Ovary (tissue), 7 donors: ENCODE measurements at regions not wholly inside any gene's neighbourhood (a gene's known extent, or its start where the extent isn't known, plus 50 kb on each side); places are given as distances from the start of the nearest gene placed in this dataset.

ENCODE experiments used
- DNase-seq, 5 donors: peaks; one replicate each; pipeline ENCODE4 v3.0.0-alpha.2; 2019 to 2020
- H3K27ac ChIP-seq, 2 donors: fragments of 200-600 bp; one replicate each; pipeline versions ENCODE4 v1.5.1 to v1.8.0; 2019 to 2022
- H3K27me3 ChIP-seq: fragments of 200-600 bp; one replicate; pipeline ENCODE4 v1.8.0; 2022
- H3K36me3 ChIP-seq: fragments of 200-600 bp; sonication (generic); one replicate; pipeline ENCODE4 v1.5.1; 2019
- H3K4me1 ChIP-seq: one replicate; pipeline ENCODE4 v1.8.1; 2013; ENCODE audit warnings: mild to moderate bottlenecking, moderate library complexity; ENCODE audit not compliant: insufficient read depth
- H3K4me3 ChIP-seq: fragments of 200-600 bp; sonication (generic); one replicate; pipeline ENCODE4 v1.5.1; 2017
- H3K9me3 ChIP-seq, 2 donors: fragments of 200-600 bp in 1 of 2; sonication (generic) in 1 of 2; one replicate each; pipeline versions ENCODE4 v1.5.1 to v1.8.1; 2013 to 2019; ENCODE audit warnings: mild to moderate bottlenecking in 1 of 2, moderate library complexity in 1 of 2
- CTCF ChIP-seq, 3 donors: fragments of 450-650 bp in 2 of 3; fragments of 200-600 bp in 1 of 3; IDR thresholded peaks; one replicate each; pipeline versions ENCODE4 v1.5.1 to v1.8.0; 2016 to 2022; ENCODE audit warnings: antibody characterized with exemption in 3 of 3, mild to moderate bottlenecking in 1 of 3
- EP300 ChIP-seq: sonication (generic); formaldehyde crosslinking; IDR thresholded peaks from one replicate; pipeline ENCODE4 v1.6.1; 2017; ENCODE audit warnings: antibody characterized with exemption
- POLR2A ChIP-seq: fragments of 450-650 bp; IDR thresholded peaks from one replicate; pipeline ENCODE4 v1.6.1; 2017; ENCODE audit warnings: antibody characterized with exemption, mild to moderate bottlenecking, moderate library complexity
- WGBS, 3 donors: extraction: QIAGEN DNeasy Blood & Tissue Kit in 1 of 3; methylation state at CpG; one replicate each; pipeline versions ENCODE4 v1.1.5 to v1.1.7; 2013 to 2017; 5-methylcytosine and 5-hydroxymethylcytosine counted together
- intact Hi-C, 4 donors: fragments of 100-400 bp; cut with DNase I; formaldehyde crosslinking; loops; one replicate each; pipeline versions ENCODE4 v1.11.0 to v1.15.1; 2022 to 2023
- donor health status: DM: no; HTN: no; CAD: no; lungs with moderate emphysema.
- donor health status: DM: no; HTN: no; CAD: no.
- donor health status: Bipolar disorder and iron deficiency.
- donor health status: DM: no; HTN: no; CAD: no.
- donor health status: DM: yes; HTN: yes; CAD: no.

DNA sequence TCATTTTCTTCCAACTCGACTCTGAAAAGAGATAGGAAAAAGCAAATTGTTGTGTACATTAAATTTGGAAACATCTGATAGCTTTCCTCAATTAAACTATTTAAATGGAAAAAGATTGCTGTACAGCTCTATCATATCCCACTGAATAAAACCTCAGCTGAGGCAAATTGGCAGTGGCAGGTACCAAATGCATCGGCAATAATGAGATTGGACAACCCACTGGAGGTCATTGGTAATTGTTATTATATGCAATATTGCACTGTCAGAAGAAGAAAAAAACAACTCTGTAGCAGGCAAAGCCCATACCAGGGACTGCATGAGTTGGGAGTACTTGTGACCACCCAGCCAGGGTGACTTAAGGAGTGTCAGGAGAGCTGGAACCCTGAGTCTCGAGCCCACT lies 291.6 kb upstream of the SKOR2 start:
- intact Hi-C loops = no loop called here
- Histone ChIP-seq H3K27ac (no peak overlapping the region), H3K4me3 (no peak overlapping the region), H3K4me1 (no peaks in the 10 kb centered on the region), H3K36me3 (no peaks in the 10 kb centered on the region), H3K27me3 (no peaks in the 10 kb centered on the region), H3K9me3 (no peaks in the 10 kb centered on the region)
- DNase-seq = no peak
- WGBS, 3 donors = 70 to 75% (median 73%) methylated on average over 3 of the region's 3 CpGs
- TF ChIP-seq CTCF (IDR thresholded peaks at IDR 0.05) (no peak), POLR2A (no peak), EP300 (no peak)

DNA sequence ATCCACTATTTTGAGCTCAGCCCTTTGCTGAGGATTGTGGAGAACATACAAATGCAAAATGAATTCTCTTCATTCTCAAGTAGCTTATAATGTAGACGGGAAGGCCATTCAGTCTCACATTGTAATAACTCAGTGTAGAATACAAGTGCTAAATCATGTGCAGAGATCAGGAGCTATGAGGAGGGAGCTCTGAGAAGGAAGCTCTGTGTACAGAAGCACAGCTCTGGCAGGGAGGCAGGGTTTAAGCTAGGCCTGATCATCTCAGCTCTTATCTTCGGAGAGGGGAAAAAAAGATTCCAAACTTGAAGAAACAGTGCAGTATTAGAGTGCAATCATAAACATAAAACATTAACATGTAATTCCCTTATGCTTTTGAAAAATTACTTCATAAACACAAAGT lies 291.1 kb upstream of the SKOR2 start:
- Histone ChIP-seq H3K4me3 (no peak overlapping the region), H3K9me3 (no peaks in the 10 kb centered on the region), H3K27ac (no peak overlapping the region), H3K27me3 (no peaks in the 10 kb centered on the region), H3K36me3 (no peaks in the 10 kb centered on the region), H3K4me1 (no peaks in the 10 kb centered on the region)
- WGBS, 3 donors = 37 to 42% (median 37%) methylated on average over 2 of the region's 2 CpGs
- no peak for TF ChIP-seq POLR2A
- no peak for TF ChIP-seq EP300
- TF ChIP-seq CTCF (IDR thresholded peaks at IDR 0.05) = no peak
- no peak for DNase-seq
- intact Hi-C loops = no loop called here

DNA sequence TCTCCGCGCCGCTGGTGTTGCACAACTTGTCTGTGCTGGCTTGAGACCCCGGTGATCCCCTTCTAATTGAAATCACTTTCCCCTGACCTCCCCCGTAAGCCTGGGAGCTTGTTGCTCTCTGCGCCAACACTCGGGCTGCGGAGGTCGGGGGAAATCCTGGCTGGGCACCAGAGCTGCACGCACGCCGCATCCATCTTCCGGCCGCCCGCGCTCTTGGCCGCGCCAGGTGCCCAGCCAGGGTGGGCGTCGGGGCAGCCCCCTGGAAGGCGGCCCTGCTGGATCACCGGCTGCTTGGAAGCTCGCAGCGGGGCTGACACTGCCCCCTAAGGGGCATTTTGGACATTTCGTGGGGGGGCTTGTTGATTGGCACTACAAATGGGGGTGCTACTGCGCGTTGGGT lies 280.3 kb upstream of the SKOR2 start:
- H3K9me3 ChIP-seq = no peaks in the 10 kb centered on the region
- no peak overlapping the region for H3K27ac ChIP-seq
- H3K4me1 ChIP-seq = no peaks in the 10 kb centered on the region
- intact Hi-C loops = no loop called here
- no peaks in the 10 kb centered on the region for H3K36me3 ChIP-seq
- DNase-seq = no peak
- no peaks in the 10 kb centered on the region for H3K27me3 ChIP-seq
- H3K4me3 ChIP-seq = no peak overlapping the region
- TF ChIP-seq CTCF (IDR thresholded peaks at IDR 0.05) (no peak), POLR2A (no peak), EP300 (no peak)
- 1 to 4% (median 3%) methylated on average over 27 of the region's 27 CpGs for WGBS, 3 donors

DNA sequence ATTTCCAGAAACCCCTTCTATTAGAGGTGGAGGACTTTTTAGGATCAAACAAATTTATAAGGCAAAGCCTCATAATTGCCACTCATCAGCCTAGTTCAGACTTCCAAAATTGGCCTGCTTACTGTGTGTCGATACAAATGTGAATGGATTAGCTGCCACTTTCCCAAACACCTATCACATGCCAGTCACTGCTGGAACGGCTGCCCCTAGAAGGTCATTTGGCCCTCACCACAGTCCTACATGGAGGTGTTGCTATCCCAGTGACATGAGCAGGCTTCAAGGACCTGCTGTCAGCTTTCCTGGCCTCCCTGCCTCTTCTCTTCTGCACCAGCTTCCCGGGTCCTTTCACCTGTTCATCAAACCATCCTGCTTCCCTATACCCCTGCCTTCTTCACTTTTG lies 279.2 kb upstream of the SKOR2 start:
- WGBS, 3 donors = 58 to 79% (median 79%) methylated on average over 3 of the region's 3 CpGs
- intact Hi-C loops = no loop called here
- no peak for TF ChIP-seq EP300
- no peak for TF ChIP-seq CTCF (IDR thresholded peaks at IDR 0.05)
- TF ChIP-seq POLR2A = no peak
- Histone ChIP-seq H3K27ac (no peak overlapping the region), H3K27me3 (no peaks in the 10 kb centered on the region), H3K4me1 (no peaks in the 10 kb centered on the region), H3K36me3 (no peaks in the 10 kb centered on the region), H3K9me3 (no peaks in the 10 kb centered on the region), H3K4me3 (no peak overlapping the region)
- no peak for DNase-seq

- Histone ChIP-seq H3K27me3 (no peaks in the 10 kb centered on the region), H3K27ac (no peak overlapping the region), H3K4me3 (no peak overlapping the region), H3K4me1 (no peaks in the 10 kb centered on the region), H3K9me3 (no peaks in the 10 kb centered on the region), H3K36me3 (no peaks in the 10 kb centered on the region)
- DNase-seq = no peak
- no peak for TF ChIP-seq EP300
- 63 to 84% (median 81%) methylated on average over 1 of the region's 1 CpG for WGBS, 3 donors
- intact Hi-C loops = no loop called here
Observed at GRCh38 chr18:47528343-47528742, 276.9 kb upstream of the SKOR2 start.
